GDM1 (cell line): ENCODE measurements at regions not wholly inside any gene's neighbourhood (a gene's known extent, or its start where the extent isn't known, plus 50 kb on each side); places are given as distances from the start of the nearest gene placed in this dataset.
A peak's percentile ranks its signal among the peaks of the same experiment; 100 is the strongest.

Experiments
- DNase-seq: peaks from one replicate; lab custom pipeline; 2025; lab: John Stamatoyannopoulos, UW

DNA sequence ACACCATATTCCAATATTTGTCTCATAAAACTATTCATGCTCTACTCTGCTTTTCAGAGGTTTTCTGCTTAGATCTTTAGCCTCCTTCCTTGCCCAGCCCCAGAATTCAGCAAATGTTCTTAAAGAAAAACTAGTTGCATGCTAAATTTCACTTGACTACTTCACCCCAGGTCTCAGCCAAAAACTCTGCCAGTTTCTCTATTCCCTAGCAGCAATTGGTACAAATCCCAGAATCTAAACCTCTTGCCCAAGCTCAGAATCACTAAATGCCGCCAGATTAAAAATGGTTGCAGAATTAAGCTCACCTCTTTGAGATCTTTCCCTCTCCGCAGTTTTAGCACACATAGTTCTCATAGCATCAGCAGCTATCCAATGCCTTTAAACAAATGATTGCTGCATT lies 331.2 kb upstream of the SMARCA2 start:
- DNase-seq = no peak

DNA sequence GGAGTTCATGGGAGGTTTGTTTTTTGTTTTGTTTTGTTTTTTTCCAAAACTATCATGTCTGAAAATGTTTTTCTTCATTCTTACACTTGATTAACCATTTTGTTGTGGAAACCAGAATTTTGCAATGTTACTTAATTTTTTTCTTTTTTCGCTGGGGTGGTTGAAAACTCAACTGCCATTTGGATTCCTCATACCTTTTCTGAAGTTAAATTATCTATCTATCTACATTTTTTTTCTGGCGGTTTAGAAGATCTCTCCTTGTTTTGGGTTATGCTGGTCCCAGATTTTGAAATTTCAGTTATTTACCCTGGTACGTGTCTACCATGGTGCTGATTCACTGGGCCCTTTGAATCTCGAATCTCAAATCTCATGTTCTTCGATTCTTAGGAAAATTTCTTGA lies 316.2 kb upstream of the SMARCA2 start:
- DNase-seq = no peak

DNA sequence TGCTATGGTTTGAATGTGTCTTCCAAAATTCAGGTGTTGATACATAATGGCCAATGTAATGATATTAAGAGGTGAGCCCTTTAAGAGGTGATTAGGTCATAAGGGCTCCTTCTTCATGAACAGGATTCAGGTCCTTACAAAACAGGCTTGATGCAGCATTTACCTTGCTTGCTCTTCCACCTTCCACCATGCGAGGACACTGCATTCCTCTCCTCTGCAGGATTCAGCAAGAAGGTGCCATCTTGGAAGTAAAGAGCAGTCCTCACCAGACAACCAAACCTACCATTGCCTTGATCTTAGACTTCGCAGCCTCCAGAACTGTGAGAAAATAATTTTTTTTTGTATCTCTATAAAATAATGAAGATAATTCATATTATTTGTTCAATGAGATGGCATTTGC lies 314.0 kb upstream of the SMARCA2 start:
- DNase-seq = no peak

DNA sequence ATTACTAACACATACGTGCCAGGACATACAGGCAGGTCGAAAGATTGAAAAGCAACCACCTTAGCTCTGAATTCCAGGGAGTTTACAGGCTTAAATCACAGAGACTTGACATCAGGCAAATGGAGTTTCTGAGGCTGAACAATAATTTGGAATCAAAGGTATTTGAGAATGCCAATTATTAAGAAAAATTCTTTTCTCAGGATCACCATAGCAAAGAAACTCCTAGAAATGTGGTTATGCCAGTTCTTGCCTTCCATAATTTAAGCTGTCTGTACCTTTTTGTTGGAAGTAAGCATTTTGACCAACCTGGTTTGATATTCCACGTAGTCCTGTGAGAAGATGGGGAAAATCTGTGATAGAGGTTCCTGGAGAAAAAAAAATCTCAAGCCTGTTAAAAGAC lies 312.4 kb upstream of the SMARCA2 start:
- no peak for DNase-seq

DNA sequence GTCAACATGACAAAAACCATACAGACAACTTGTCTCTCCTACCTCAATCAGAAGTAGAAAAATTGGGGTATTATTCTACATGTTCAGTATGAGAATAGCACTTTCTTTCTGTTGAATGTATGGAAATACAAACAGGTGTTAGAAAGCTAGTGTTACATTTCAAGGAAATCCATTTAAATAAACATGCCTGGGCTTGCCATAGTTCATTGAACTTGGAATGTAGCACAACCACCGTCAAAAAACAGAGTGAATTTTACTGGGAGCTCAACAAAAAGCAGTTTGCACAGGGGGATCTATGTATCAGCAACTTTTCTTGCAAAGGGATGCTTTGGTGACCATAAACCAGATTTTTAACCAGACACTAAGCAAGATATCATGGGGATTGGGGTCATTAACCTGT lies 307.9 kb upstream of the SMARCA2 start:
- no peak for DNase-seq

DNA sequence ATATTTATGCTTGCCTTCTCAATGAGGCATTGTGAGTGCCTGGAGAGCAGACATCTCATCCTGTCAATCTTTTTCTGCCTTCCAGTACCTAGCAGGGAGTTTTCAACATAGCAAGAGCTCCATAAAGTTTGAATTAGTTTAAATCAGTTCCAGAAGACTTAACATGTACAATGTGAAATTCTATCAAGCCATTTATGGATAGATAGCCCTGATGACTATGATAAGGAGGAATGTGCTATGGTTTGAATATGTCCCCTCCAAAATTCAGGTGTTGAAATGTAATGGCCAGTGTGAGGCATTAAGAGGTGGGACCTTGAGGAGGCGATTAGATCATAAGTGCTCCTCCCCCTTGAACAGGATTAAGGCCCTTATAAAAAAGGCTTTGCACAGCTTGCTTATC lies 306.9 kb upstream of the SMARCA2 start:
- no peak for DNase-seq

DNA sequence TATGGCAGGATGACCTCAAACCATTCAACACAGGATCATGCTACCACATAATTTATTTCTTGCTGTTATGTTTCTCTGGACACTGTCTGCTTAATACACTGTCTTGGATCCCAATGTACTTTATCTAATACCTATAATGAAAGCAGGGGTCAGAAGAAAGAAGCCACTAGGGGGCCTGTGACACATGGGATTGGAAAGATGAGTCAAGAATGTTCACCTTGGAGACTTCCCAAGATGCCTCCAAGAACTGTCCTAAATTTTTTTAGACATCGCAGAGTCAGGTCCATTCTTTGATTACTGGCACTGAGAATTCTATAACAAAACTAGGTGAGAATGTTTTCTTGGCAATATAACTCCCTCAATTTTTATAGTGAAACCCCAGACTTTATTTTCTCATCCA lies 305.8 kb upstream of the SMARCA2 start:
- DNase-seq = no peak

DNA sequence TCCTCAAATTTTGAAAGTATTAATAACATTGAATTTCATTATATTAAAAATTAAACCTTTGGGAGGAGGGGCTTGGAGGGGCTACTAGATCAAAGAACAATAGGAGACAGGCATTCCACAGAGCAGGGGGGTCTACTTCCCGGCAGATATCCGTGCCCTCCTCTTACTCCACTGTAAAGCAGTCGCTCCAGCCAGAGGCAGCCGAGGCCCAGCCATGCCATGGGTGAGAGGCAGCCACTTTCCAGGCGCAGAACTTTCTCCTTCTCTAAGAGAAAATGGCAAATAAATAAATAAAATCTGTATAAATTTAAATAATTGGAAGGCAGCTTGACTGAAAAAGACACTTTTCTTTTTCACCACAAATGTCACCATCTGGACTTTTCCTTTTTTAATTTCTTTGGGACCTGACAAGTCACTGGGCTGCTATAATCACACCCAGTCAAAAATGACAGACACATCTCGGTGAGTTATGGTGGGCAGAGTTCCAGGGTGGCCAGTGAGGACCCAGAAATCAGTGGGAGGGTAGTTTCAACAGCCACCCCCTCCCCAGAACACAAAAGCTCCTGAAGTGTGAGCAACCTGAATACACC lies 302.2 kb upstream of the SMARCA2 start:
- no peak for DNase-seq

DNA sequence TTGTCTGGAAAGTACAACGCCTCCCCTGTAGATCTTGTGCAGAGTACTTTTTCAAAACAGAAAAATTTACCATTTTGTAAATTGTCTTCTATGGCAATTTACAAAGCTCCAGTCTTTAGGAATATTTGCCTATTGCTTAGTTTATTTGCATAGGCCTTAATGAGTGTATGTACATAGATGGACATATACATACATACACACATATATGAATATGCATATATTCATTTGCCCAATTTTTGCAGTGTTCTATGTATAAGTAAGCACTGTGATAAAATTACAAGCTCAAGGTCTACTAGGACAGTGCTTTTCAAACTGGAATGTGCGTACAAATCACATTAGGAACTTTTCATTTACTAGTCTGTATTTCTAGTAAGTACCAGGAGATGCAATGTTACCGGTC lies 301.3 kb upstream of the SMARCA2 start:
- no peak for DNase-seq

DNA sequence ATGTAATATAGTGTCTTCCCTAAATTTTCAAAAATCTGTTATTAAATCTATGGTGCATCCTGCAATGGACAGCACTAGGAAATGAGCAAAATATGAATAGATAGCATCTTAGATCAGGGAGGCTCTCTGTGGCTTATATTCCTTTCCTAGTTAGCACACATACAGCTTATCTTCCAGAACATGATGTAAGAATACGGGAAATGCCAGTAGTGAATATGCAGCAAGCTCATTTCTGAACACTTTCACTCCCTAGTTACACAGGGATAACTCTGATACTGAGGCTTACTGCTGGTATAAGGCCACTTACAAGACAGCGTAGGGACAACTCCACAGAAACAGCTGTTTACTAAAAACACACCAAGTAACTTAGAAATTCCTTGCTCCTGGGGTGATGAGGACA lies 297.3 kb upstream of the SMARCA2 start:
- no peak for DNase-seq

DNA sequence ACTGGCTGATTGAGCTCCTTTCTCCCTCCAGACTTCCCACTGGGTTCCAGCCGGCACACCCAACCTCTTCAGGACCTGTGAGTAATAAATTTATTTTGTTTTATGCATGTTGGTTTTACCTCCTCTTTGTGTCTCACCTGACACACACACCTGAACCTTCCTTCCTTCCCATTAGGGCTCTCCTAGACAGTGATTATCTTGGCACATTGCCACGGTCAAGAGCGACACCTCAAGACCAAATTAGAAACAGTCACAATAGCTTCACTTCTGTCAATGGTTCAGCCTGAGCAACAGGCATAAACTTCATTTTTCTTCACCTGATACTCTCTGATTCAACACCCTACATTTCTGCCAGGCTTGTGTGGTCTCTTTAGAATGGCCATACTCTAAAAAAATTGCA lies 296.3 kb upstream of the SMARCA2 start:
- no peak for DNase-seq

DNA sequence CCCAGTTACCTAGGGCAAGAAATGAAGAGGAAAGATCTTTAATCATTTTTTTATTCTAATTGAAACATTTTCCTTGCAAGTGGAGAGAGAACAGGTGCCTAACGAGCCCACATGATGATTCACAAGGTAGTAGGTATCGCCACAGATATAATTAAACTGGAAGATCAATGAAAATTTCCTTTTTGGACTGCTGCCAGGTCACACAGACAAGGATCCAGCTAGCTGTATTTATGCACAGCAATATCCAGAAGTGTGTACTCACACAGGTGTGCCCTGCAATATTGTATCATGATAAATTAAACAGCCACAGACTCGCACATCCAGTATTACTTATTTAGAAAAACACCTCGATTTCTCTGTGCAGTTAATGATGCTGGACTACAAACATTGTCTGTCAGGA lies 294.0 kb upstream of the SMARCA2 start:
- no peak for DNase-seq

DNA sequence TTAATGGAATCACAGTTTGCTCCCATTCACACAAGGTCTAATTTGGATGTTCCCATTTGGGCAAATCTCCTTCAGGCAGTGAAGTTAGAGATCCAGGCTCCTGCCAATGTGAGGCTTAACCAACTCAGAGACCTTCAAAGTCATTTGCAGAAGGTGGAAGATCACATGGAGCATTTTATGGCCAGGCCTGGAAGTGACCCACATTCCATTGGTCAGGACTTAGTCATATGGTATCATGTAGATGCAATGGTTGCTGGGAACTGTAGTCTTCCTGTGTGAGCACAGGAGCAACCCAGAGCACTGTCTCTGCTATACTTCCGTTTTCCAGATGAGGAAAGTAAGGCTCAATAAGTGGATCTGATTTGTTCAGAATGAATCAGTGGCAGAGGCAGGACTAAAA lies 292.7 kb upstream of the SMARCA2 start:
- no peak for DNase-seq

DNA sequence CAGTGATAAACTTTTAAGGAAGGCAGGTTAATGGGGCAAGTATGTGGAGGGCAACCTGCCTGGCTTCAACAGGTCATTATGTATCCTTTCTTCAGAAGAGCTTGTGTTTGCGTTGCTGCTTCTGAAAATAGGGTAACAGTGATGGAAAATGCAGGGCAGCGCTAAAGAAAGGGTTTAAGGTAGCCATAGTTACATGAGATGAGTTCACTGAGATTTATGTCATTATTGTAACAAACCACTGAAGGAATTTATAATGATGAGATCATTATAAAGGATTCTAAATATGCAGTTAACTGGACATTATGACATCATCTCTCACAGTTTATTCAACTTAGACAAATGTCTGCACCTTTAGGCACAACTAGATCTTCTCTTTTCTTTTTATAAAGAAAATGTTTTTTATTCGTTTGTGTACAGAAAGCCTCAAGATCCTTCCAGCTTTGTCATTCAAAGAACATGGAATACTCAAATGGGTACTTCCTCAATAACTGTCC lies 291.6 kb upstream of the SMARCA2 start:
- no peak for DNase-seq

DNA sequence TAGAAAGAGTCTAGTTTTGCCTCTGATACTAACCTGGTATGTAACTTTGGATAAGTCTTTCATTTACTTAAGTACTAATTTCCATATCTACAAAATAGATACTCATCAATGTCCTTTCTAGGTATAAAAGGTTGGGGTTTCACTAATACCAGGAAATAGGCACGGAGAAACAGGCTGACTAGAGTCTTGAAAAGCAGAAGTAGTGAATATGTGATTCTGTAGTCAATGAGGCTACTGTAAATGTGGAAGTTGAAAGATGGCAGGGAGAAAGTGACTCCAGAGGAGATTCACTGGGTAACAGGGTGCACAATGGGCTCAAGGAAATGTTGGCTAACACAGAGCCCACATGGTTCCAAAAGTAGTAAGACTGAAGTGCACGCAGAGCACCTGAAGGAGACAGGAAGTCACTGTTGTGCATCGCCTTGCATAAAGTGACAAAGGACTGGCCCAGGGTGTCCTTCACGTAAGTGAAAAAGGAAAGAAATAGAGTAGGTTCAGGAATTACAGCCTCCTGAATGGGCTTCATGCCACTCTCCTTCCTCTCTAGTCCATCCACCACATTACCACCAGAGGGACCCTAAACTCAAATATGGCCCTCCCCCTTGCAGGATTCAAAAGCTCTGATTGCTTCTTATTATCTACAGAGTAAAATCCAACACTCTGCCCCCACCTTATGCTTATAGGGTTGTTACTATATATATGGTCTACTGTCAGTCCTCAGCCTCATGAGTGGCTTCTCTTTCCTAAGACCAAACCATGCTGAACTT lies 288.0 kb upstream of the SMARCA2 start:
- peak; percentile 3 for DNase-seq

DNA sequence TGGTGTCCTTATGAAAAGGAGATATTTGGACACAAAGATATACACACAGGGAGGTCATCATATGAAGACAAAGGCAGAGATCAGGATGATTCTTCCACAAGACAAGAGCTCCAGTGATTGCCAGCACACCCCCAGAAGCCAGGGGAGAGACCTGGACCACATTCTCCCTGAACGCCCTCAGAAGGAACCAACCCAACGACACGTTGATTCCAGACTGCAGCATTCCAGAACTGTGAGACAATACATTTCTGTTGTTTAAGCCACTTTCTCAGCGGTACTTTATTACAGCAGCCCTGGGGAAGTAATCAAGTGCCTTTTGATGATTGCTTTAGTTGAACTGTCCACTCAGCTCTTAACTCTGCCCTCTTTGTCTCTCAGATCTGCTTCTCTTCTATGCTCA lies 285.5 kb upstream of the SMARCA2 start:
- no peak for DNase-seq

DNA sequence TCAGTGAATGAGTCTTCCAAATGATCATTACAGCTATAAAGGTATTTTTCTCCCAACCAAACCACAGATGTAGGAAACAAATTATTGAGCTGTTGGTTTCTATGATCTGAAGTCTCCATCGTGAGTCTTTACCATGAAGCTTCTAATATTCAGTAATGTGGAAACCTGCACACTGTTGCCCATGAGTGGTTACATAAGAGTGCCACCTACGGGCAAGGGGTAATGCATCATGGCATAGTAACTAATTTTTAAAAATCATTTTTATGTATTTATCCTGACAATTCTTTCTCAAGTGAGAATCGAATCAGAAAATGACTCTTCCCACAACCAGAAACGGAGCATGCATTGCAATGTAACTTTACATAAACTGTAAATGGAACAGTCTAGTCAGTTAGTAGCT lies 282.5 kb upstream of the SMARCA2 start:
- DNase-seq = no peak

DNA sequence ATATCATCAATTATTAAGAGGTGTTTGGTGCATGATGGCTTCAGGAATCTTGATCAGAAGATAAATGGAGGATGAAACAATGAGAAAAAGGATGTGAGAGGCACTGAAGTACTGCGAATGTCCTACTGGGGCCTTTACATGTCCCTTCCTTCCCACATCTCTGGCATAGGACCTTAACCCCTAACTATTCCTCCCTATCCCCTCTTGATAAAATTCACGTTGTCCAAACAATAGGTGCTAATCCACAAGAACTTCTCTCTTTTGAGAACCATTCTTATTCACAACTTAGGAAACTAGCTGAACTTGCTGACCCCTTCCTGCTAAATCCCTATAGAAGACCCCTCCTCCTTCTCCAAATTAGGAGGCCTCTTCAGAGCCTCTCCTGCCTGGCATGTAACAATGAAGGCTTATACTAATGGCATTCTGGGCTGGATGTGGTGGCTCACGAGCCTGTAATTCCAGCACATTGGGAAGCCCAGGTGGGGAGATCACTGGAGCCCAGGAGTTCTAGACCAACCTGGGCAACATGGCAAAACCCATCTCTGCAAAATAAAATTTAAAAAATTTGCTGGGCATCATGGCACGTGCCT lies 276.5 kb upstream of the SMARCA2 start:
- DNase-seq = no peak

DNA sequence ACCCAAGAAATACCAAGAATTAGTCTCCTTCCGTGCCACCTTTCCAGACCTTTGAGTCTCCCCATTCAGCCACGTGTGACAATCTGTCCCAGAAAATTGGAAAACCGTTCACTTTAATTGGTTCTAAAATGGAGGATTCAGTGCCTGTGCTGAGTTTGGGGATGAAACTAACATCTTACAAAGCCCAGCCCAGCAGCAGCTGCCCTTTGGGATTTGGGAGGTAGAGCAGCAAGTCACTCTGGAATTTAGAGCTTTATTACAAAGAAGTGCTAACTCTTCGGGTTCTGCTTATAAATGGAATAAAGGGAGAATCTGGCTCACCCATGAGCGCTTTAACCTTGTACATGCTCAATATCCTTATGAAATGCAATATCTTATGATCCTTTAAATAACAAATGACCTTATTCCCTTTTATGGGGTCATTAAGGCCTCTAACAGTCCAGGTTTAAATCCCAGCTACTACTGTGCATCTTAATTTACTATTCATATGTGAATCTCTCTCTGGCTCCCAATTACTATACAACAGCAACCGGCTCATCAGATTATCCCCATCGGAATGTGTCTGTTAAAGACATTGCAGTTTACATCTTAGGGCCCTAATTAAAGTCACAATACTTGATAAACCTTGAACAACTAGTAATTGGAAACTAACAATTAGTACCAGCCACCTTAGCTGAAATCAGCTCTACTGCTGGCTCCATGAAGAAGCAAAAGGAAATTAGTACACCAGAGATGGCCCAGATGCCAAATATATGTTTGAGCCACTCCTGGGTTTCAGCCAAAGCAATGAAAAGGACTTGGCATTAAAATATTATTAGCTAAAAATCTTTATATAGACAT lies 271.8 kb upstream of the SMARCA2 start:
- no peak for DNase-seq

DNA sequence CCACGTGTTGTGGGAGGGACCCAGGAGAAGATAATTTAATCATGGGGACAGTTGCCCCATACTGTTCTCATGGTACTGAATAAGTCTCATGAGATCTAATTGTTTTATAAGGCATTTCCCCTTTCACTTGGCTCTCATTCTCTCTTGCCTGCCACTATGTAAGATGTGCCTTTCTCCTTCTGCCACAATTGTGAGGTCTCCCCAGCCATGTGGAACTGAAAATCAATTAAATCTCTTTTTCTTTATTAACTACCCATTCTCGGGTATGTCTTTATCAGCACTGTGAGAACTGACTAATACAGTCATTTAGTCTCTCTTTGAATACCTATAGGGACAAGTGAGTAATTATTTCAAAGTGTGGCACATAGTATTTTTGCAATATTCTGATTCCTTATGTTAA lies 269.2 kb upstream of the SMARCA2 start:
- DNase-seq = no peak

DNA sequence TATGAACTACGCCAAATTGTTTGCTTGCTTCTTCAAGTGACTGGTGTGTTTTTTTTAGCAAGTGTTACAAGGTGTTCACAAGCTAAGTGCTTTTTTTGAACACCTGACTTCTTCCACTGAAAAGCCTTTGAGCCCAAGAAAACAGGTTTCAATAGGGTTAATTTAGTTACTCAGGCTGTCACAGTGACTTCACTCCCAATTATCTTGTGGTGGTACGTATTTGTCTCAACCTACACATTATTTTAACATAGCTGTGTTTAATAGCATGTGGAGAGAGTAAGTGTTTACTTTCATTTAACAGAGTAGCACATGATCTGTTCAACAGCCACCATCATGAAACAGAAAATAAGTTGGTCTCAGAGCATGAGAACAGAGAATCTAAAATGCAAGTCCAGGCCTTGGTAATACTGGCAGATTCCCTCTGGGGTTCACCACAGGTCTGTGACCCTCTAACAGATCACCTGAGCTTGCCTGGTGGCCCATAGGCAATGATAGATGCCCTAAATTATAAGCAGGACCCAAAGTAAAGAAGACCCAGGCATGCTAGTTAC lies 267.7 kb upstream of the SMARCA2 start:
- DNase-seq = no peak

DNA sequence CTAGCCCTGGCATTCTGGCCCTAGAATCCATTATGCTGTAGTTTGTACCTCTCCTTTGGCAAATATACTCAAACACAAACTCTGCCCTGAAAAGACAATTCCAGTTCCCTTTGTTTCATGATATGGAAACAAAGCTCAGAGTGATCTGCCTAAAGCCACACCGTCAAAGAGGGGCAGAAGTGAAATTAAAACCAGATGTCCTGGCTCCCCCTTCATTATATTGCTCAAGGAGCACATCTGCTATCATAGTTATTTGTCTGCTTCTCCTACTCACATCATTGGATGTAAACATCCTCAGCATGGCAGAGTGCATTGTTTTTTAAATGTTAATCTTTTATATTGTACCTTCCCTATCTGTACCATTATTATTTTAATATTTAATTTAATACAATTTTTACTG lies 266.7 kb upstream of the SMARCA2 start:
- no peak for DNase-seq
